ENCODE measurements at regions not wholly inside any gene's neighbourhood (a gene's known extent, or its start where the extent isn't known, plus 50 kb on each side); places are given as distances from the start of the nearest gene placed in this dataset.
"Not testable (repeated sequence)": the region's sequence is repeated elsewhere in the genome, so short reads cannot be mapped to it uniquely, and the experiment has no call there.

- DNase-seq: peak; percentile 92
Measured at GRCh38 chr20:25862967-25863530, 166.4 kb upstream of the ZNF337 start.

- no peak for DNase-seq
Measured at GRCh38 chr20:25860531-25861150, 164.0 kb upstream of the ZNF337 start.

GRCh38 chr20:25859649-25860530 is 163.2 kb upstream of the ZNF337 start:
- peak; percentile 74 for DNase-seq

GRCh38 chr20:25858495-25859425 is 162.1 kb upstream of the ZNF337 start:
- no peak for DNase-seq

- DNase-seq: not testable (repeated sequence)
Measured at GRCh38 chr20:25857091-25857788, 160.6 kb upstream of the ZNF337 start.

DNA sequence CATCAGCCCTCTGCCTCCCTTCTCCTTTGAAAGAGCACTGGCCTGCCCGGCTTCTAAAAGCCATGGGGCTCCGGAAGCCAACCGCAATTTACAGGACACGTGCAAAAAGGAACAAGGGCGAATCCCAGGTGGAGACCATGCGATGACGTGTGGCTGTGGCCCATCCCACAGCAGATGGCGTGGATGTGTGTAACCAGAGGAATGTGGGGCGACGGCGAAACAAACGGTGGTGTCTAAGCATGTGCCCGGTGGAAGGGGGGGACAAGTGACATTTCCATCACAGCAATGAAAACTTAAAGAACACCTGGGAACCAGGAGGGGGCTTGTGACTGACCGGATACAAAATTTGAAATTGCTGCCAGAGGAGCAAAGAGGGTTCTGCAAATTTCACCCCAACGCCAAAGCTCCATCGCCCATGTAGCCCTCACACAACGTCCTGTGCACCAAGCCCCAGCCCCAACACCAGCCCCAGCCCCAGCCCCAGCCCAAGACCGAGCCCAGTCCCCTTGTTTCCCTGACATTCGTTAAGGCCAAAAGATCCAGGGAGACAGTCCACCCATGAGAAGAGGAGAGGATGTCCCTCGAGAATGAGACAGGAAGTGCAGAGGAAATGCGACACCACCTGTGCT is 159.7 kb upstream of the ZNF337 start:
- DNase-seq: no peak

GRCh38 chr20:25855451-25856156 is 159.0 kb upstream of the ZNF337 start:
- not testable (repeated sequence) for DNase-seq

- not testable (repeated sequence) for DNase-seq
Measured at GRCh38 chr20:25854666-25855065, 158.0 kb upstream of the ZNF337 start.

DNA sequence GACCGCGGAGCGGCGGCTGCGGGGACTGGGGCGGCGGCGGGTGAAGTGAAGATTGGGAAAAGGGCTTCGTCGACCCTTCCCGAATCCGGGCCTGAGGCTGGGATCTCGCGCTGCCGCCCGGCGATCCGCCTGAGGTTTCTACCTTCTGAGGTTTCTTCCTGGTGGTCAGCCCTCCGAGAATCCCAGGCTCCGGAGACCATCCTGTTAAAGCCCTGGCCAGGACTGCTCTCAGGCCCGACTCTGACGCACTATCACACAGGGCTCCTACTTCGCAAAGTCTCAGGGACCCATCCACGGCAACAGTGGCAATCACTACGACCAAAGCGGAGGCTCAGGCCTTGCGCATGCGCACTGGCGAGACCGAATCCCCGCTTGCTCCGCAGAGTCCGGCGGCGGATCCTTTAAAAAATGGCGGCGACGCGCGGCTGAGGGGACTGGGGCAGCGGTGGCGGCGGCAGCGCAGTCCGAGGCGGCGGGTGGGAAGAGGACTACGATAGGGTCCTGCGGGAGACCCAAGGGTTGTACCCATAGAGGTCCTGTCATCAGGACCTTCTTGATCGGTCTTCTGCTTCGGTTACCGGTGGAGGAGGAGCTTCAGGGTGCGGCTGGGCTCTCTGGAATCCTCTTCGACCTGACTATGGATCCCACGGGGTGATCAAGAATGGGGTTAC is 157.2 kb upstream of the ZNF337 start:
- peak; percentile 92 for DNase-seq

GRCh38 chr20:25852968-25853717 is 156.5 kb upstream of the ZNF337 start:
- DNase-seq: not testable (repeated sequence)

DNA sequence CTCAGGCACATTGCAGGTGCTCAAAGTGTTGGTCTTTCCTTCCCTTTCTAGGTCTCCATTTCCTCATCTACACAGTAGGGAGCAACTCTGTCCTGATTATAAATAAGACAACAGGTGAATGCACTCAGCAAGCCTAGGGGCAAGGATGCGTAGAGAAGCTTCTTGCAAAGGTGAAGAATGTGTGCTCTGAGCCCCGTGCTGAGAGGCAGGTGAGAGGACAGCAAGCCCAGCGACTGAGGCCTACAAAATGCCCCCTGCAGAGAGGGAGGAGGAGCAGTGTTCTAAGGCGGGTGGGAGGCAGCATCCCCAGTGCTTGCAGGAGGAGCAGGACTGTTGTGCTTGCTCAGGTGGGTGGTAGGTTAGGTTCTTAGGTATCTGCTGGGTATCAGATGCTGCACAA is 153.5 kb upstream of the ZNF337 start:
- not testable (repeated sequence) for DNase-seq

GRCh38 chr20:25848222-25848621 is 151.6 kb upstream of the ZNF337 start:
- no peak for DNase-seq

DNA sequence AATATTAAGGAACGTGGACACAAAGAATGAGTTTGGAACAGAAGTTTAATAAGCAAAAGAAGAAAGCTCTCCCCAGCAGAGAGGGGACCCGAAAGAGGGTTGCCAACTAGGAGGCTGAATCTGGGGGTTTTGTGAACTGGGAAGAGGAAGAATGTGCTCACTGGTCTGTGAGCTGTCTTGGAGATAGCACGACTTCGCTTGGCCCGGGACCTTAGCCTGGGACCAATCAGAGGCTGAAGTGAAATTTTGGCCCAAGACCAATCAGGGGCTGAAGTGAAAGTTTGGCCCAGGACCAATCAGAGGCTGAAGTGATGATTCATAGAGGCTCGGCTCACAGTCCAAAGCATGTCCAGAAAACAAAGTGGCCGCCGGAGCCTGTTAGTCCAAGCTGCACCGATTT is 148.0 kb upstream of the ZNF337 start:
- DNase-seq: not testable (repeated sequence)

GRCh38 chr20:25813511-25813910 is 116.9 kb upstream of the ZNF337 start:
- not testable (repeated sequence) for DNase-seq

- DNase-seq: not testable (repeated sequence)
Measured at GRCh38 chr20:25798174-25798993, 101.7 kb upstream of the ZNF337 start.

GRCh38 chr20:25797062-25797461 is 100.4 kb upstream of the ZNF337 start:
- DNase-seq: not testable (repeated sequence)

DNA sequence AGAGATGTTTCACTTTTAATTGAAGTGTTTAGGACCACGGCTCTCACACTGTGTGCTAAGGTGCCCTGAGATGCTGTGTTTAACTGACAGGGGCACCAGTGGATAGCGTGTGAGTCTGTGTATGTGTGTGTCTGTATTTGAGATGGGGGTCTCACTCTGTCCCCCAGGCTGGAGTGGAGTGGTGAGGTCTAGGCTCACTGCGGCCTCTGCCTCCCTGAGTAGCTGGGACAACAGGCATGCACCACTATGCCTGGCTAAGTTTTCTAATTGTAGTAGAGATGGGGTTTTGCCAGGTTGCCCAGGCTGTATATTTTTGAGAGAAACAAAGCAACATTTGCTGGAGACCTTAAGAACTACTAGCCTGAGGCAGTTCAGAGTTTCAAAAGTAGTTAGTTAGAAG is 80.6 kb upstream of the ZNF337 start:
- DNase-seq: not testable (repeated sequence)

- not testable (repeated sequence) for DNase-seq
Measured at GRCh38 chr20:25774711-25775110, 78.1 kb upstream of the ZNF337 start.

- DNase-seq: not testable (repeated sequence)
Measured at GRCh38 chr20:25774203-25774602, 77.5 kb upstream of the ZNF337 start.
